ENCODE measurements at regions not wholly inside any gene's neighbourhood (a gene's known extent, or its start where the extent isn't known, plus 50 kb on each side); places are given as distances from the start of the nearest gene placed in this dataset.

DNA sequence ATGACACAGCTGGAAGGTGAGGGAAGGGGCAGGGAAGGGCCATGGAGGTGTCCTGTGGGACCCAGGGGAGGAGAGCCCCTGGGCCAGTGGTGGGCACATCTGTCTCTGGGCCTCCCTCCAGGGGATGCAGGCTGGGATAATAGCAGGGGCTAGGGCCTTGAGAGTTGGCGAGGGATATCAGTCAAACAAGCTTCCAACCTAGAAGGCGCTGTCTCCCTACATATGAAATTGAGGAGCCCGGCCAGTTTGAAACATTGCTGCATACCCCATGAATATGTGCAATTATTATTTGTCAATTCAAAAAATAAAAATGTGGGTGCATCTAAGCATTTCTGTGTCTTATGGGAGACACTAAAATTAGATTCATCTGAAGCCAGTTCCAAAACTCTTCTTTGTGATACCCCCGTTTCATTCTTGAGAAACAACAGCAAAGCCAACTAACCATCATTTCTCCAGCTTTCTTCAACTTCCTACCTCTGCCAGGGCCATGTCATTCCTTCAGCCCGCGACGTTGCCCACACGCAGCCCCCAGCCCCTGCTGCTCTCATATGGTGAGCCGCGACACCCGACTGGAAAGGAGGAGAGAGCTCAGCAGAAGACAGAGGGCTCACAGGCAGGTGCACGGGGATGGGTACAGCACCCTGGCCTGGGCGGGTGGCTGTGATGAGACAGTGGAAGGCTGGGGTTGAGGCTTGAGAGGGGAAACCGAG is 418.7 kb downstream of the GLRX3 start:
- TF ChIP-seq EZH2 (IDR thresholded peaks at IDR 0.05; ENCODE audit: low read length) = no peak
- TF ChIP-seq, protein P1, sequence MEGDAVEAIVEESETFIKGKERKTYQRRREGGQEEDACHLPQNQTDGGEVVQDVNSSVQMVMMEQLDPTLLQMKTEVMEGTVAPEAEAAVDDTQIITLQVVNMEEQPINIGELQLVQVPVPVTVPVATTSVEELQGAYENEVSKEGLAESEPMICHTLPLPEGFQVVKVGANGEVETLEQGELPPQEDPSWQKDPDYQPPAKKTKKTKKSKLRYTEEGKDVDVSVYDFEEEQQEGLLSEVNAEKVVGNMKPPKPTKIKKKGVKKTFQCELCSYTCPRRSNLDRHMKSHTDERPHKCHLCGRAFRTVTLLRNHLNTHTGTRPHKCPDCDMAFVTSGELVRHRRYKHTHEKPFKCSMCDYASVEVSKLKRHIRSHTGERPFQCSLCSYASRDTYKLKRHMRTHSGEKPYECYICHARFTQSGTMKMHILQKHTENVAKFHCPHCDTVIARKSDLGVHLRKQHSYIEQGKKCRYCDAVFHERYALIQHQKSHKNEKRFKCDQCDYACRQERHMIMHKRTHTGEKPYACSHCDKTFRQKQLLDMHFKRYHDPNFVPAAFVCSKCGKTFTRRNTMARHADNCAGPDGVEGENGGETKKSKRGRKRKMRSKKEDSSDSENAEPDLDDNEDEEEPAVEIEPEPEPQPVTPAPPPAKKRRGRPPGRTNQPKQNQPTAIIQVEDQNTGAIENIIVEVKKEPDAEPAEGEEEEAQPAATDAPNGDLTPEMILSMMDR (optimal IDR thresholded peaks at IDR 0.05 in 1 of 3, IDR thresholded peaks at IDR 0.05 in 1 of 3, conservative IDR thresholded peaks at IDR 0.05 in 1 of 3; ENCODE audit: extremely low read depth in 1 of 3, insufficient read depth in 2 of 3, low read length in 3 of 3) = no peak
